ENCODE measurements at regions not wholly inside any gene's neighbourhood (a gene's known extent, or its start where the extent isn't known, plus 50 kb on each side); places are given as distances from the start of the nearest gene placed in this dataset.

- Histone ChIP-seq H3K27me3 (no peaks in the 10 kb centered on the region), H3K4me3 (no peak overlapping the region), H3K79me2 (no peaks in the 10 kb centered on the region), H3K9me2 (replicated peaks; ENCODE audit: insufficient read depth) (no peaks in the 10 kb centered on the region), H2AFZ (no peak overlapping the region), H3K4me1 (ENCODE audit: insufficient read depth) (no peaks in the 10 kb centered on the region), H3K9me3 (ENCODE audit: low read depth) (no peaks in the 10 kb centered on the region), H3K27ac (no peak overlapping the region), H3K36me3 (replicated peaks; ENCODE audit: insufficient read depth, low read depth) (no peaks in the 10 kb centered on the region), H3K4me2 (no peak overlapping the region), H4K20me1 (ENCODE audit: insufficient read depth, poor library complexity, severe bottlenecking) (no peaks in the 10 kb centered on the region)
- TF ChIP-seq CTCF (IDR thresholded peaks at IDR 0.05; ENCODE audit: poor library complexity) (no peak), EZH2phosphoT487 (IDR thresholded peaks at IDR 0.05; ENCODE audit: low read depth, severe bottlenecking, unreplicated experiment) (no peak), EZH2 (IDR thresholded peaks at IDR 0.05; ENCODE audit: borderline replicate concordance) (no peak)
- WGBS (ENCODE audit: low lambda C conversion rate, missing lambda C conversion rate) = 87% methylated on average over 6 of the region's 6 CpGs
- no peak for DNase-seq (ENCODE audit: low spot score)
Observed at GRCh38 chr10:129097776-129098330, 369.2 kb upstream of the MGMT start.

GRCh38 chr10:129098517-129098916 lies 368.5 kb upstream of the MGMT start:
- 99% methylated on average over 5 of the region's 5 CpGs for WGBS (ENCODE audit: low lambda C conversion rate, missing lambda C conversion rate)
- no peak overlapping the region for H2AFZ ChIP-seq
- no peak for DNase-seq (ENCODE audit: low spot score)
- H3K9me3 ChIP-seq (ENCODE audit: low read depth) = no peaks in the 10 kb centered on the region
- H3K4me3 ChIP-seq = no peak overlapping the region
- no peaks in the 10 kb centered on the region for H4K20me1 ChIP-seq (ENCODE audit: insufficient read depth, poor library complexity, severe bottlenecking)
- no peaks in the 10 kb centered on the region for H3K36me3 ChIP-seq (replicated peaks; ENCODE audit: insufficient read depth, low read depth)
- H3K4me1 ChIP-seq (ENCODE audit: insufficient read depth) = no peaks in the 10 kb centered on the region
- H3K4me2 ChIP-seq = no peak overlapping the region
- H3K27me3 ChIP-seq = no peaks in the 10 kb centered on the region
- no peaks in the 10 kb centered on the region for H3K9me2 ChIP-seq (replicated peaks; ENCODE audit: insufficient read depth)
- H3K79me2 ChIP-seq = no peaks in the 10 kb centered on the region
- H3K27ac ChIP-seq = no peak overlapping the region
- TF ChIP-seq EZH2phosphoT487 (IDR thresholded peaks at IDR 0.05; ENCODE audit: low read depth, severe bottlenecking, unreplicated experiment) = no peak
- TF ChIP-seq EZH2 (IDR thresholded peaks at IDR 0.05; ENCODE audit: borderline replicate concordance) = no peak
- TF ChIP-seq CTCF (IDR thresholded peaks at IDR 0.05; ENCODE audit: poor library complexity) = no peak

GRCh38 chr10:129099486-129099885 lies 367.6 kb upstream of the MGMT start:
- Histone ChIP-seq H3K79me2 (no peaks in the 10 kb centered on the region), H3K4me3 (no peak overlapping the region), H3K4me1 (ENCODE audit: insufficient read depth) (no peaks in the 10 kb centered on the region), H3K4me2 (no peak overlapping the region), H4K20me1 (ENCODE audit: insufficient read depth, poor library complexity, severe bottlenecking) (no peaks in the 10 kb centered on the region), H3K36me3 (replicated peaks; ENCODE audit: insufficient read depth, low read depth) (no peaks in the 10 kb centered on the region), H3K27ac (no peak overlapping the region), H2AFZ (no peak overlapping the region), H3K9me3 (ENCODE audit: low read depth) (no peaks in the 10 kb centered on the region), H3K27me3 (no peaks in the 10 kb centered on the region), H3K9me2 (replicated peaks; ENCODE audit: insufficient read depth) (no peaks in the 10 kb centered on the region)
- no peak for DNase-seq (ENCODE audit: low spot score)
- TF ChIP-seq EZH2 (IDR thresholded peaks at IDR 0.05; ENCODE audit: borderline replicate concordance) = no peak
- WGBS (ENCODE audit: low lambda C conversion rate, missing lambda C conversion rate) = 94% methylated on average over 5 of the region's 5 CpGs

- Histone ChIP-seq H3K36me3 (replicated peaks; ENCODE audit: insufficient read depth, low read depth) (no peaks in the 10 kb centered on the region), H3K4me1 (ENCODE audit: insufficient read depth) (no peaks in the 10 kb centered on the region), H3K4me2 (no peak overlapping the region), H3K27ac (no peak overlapping the region), H3K4me3 (no peak overlapping the region), H4K20me1 (ENCODE audit: insufficient read depth, poor library complexity, severe bottlenecking) (no peaks in the 10 kb centered on the region), H3K79me2 (no peaks in the 10 kb centered on the region), H3K27me3 (no peaks in the 10 kb centered on the region), H3K9me2 (replicated peaks; ENCODE audit: insufficient read depth) (no peaks in the 10 kb centered on the region), H2AFZ (no peak overlapping the region), H3K9me3 (ENCODE audit: low read depth) (no peaks in the 10 kb centered on the region)
- TF ChIP-seq EZH2phosphoT487 (IDR thresholded peaks at IDR 0.05; ENCODE audit: low read depth, severe bottlenecking, unreplicated experiment) (no peak), EZH2 (IDR thresholded peaks at IDR 0.05; ENCODE audit: borderline replicate concordance) (no peak), CTCF (IDR thresholded peaks at IDR 0.05; ENCODE audit: poor library complexity) (no peak)
- WGBS (ENCODE audit: low lambda C conversion rate, missing lambda C conversion rate) = 94% methylated on average over 7 of the region's 7 CpGs
- no peak for DNase-seq (ENCODE audit: low spot score)
Observed at GRCh38 chr10:129099992-129100391, 367.0 kb upstream of the MGMT start.
